ENCODE measurements at regions not wholly inside any gene's neighbourhood (a gene's known extent, or its start where the extent isn't known, plus 50 kb on each side); places are given as distances from the start of the nearest gene placed in this dataset.

- TF ChIP-seq, protein P1, sequence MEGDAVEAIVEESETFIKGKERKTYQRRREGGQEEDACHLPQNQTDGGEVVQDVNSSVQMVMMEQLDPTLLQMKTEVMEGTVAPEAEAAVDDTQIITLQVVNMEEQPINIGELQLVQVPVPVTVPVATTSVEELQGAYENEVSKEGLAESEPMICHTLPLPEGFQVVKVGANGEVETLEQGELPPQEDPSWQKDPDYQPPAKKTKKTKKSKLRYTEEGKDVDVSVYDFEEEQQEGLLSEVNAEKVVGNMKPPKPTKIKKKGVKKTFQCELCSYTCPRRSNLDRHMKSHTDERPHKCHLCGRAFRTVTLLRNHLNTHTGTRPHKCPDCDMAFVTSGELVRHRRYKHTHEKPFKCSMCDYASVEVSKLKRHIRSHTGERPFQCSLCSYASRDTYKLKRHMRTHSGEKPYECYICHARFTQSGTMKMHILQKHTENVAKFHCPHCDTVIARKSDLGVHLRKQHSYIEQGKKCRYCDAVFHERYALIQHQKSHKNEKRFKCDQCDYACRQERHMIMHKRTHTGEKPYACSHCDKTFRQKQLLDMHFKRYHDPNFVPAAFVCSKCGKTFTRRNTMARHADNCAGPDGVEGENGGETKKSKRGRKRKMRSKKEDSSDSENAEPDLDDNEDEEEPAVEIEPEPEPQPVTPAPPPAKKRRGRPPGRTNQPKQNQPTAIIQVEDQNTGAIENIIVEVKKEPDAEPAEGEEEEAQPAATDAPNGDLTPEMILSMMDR (conservative IDR thresholded peaks at IDR 0.05; ENCODE audit: low read depth, low read length), result no peak
- no peak for DNase-seq (ENCODE audit: low read depth)
- no peak overlapping the region for H3K4me3 ChIP-seq (ENCODE audit: low read length)
These were observed 836.7 kb upstream of the FOXG1 start for GRCh38 chr14:27929797-27930347.

GRCh38 chr14:27938392-27938791, 828.2 kb upstream of the FOXG1 start:
- H3K4me3 ChIP-seq (ENCODE audit: low read length), result no peak overlapping the region
- DNase-seq (ENCODE audit: low read depth), result no peak
- TF ChIP-seq, protein P1 (conservative IDR thresholded peaks at IDR 0.05; ENCODE audit: low read depth, low read length), result no peak

DNA sequence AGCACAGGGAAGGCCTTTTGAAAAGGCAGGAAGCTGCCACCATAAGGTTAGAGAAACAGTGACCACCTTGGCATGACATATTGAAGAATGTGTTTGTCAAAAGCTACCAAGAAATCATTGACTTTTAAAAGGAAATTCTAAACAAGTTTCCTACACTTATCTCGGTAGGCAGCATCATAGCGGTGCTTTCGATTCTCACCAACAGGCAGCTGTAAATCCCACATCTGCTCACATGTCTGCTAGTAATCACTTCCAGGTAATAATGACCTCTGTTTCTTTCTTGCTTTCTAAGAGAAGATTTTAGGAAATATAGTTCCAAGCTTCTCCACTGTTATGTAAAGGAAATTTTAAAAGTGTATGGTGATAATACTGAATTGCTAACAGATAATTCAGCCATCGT, 821.1 kb upstream of the FOXG1 start:
- no peak for DNase-seq (ENCODE audit: low read depth)
- H3K4me3 ChIP-seq (ENCODE audit: low read length), result no peak overlapping the region
- TF ChIP-seq, protein P1 (conservative IDR thresholded peaks at IDR 0.05; ENCODE audit: low read depth, low read length), result no peak

DNA sequence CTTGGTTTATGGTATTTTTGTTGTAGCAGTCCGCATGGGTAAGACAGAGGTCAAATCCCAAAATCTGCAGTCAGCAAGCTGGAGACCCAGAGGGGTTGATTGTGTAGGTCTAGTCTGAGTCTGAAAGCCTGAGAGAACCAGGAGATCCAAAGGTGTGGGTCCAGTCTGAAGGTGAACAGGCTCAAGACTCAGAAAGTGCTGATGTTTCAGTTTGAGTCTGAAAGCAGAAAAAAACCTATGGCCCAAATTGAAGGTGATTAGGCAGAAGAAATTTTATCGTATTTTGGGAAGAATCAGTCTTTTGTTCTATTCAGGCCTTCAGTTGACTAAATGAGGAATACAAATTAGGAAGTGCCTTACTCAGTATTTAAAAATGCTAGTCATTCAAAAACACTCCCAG, 807.8 kb upstream of the FOXG1 start:
- H3K4me3 ChIP-seq (ENCODE audit: low read length), result no peak overlapping the region
- TF ChIP-seq, protein P1 (conservative IDR thresholded peaks at IDR 0.05; ENCODE audit: low read depth, low read length), result no peak
- DNase-seq (ENCODE audit: low read depth), result no peak

GRCh38 chr14:27995691-27996090, 770.9 kb upstream of the FOXG1 start:
- no peak for DNase-seq (ENCODE audit: low read depth)
- TF ChIP-seq, protein P1 (conservative IDR thresholded peaks at IDR 0.05; ENCODE audit: low read depth, low read length), result no peak
- H3K4me3 ChIP-seq (ENCODE audit: low read length), result no peak overlapping the region

DNA sequence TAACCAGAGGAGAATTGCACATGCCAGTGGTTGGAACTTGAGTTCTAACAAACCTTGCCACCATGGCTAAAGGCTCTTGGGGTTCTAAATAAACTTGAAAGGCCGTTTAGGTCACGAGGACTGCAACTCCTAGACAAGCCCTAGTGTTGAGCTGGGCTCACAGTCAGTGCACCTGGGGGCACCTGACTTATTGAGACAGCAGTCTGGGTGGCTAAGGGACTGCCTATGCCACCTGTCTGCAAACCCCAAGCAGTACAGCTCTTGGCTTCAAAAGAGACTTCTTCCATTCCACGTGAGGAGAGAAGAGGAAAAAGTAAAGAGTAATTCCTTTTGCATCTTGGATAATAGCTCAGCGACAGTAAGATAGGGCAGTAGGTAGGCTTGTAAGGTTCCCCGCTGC, 765.6 kb upstream of the FOXG1 start:
- TF ChIP-seq, protein P1 (conservative IDR thresholded peaks at IDR 0.05; ENCODE audit: low read depth, low read length), result no peak
- no peak overlapping the region for H3K4me3 ChIP-seq (ENCODE audit: low read length)
- DNase-seq (ENCODE audit: low read depth), result no peak

DNA sequence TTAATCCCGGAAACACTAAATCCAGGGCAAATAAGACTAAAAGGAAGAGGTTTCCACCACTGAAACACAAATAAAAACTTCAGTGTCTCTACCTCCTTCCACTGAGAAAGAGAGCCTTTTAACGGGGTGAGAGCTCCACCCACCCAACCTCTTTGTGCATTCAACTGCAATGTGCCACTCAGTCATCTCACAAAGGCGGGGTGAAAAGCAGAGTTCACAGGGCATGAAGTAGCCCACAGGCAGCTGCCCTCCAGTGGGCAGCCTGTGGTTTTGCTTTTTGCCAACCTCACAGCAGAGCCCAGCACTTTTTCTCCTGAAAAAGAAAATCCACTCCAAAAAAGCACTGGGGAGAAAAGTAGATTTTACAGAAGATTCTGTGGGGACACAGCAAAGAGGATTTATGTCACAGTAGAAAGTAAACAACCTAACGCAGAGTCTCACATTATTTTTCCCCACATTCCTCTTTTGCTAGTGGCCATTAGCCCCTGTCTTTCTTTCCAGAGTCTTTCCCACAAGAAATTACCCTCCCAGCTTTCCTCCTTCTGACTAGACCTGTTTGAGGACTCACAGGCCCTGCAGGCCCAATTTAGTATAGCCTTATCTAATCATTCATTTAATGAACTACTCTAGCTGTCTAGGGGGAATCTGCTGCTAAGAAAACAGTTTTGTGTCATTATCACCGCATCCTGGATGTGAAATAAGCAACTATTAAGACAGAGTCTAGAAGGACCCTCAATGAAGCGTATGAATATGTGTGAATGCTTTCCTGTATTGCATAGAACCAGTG, 753.8 kb upstream of the FOXG1 start:
- no peak overlapping the region for H3K4me3 ChIP-seq (ENCODE audit: low read length)
- TF ChIP-seq, protein P1 (conservative IDR thresholded peaks at IDR 0.05; ENCODE audit: low read depth, low read length), result peak; percentile 24
- DNase-seq (ENCODE audit: low read depth), result no peak
